A549 (cell line): ENCODE measurements at regions not wholly inside any gene's neighbourhood (a gene's known extent, or its start where the extent isn't known, plus 50 kb on each side); places are given as distances from the start of the nearest gene placed in this dataset.

Source experiments
- ATAC-seq, 2 experiments: fragments of 200-7000 bp in 1 of 2; fragments of >200 bp in 1 of 2; cut with Nextera tagmentation in 1 of 2; cut with Tn5 transposase in 1 of 2; 3 replicates each; pipeline versions ENCODE4 v1.8.0 to v1.9.1; 2018 to 2020; ENCODE audit warnings: mild to moderate bottlenecking in 1 of 2, moderate library complexity in 1 of 2
- CTCF ChIA-PET: fragments of 300-600 bp; sonication (Branson Sonifier 250); formaldehyde crosslinking; extraction: SDS; loops from one replicate; lab custom pipeline; 2021; ENCODE audit warnings: antibody characterized with exemption, inconsistent platforms; lab: Yijun Ruan, JAX
- POLR2A ChIA-PET: fragments of 350-600 bp; formaldehyde crosslinking; extraction: SDS; loops from one replicate; lab custom pipeline; 2021; ENCODE audit warnings: antibody characterized with exemption, inconsistent platforms; lab: Yijun Ruan, JAX
- DNase-seq, 2 experiments: peaks; one replicate each; pipeline versions ENCODE4 v3.0.0 to v3.0.0-alpha.2; 2011 to 2016; ENCODE audit warnings: low read depth in 1 of 2, low spot score in 1 of 2
- FAIRE-seq: peaks from 2 replicates; lab custom pipeline; 2011; peaks lifted over from hg19 to GRCh38; lab: Jason Lieb, UNC
- H3K27ac ChIP-seq, 2 experiments: fragments of >200 bp; sonication (Bioruptor Twin); formaldehyde crosslinking; 3 replicates each; pipeline ENCODE4 v1.5.1; 2016 to 2017
- H3K4me1 ChIP-seq: fragments of >200 bp; sonication (Bioruptor Twin); formaldehyde crosslinking; 3 replicates; pipeline ENCODE4 v1.6.1; 2016
- H3K4me2 ChIP-seq: fragments of >200 bp; sonication (Bioruptor Twin); formaldehyde crosslinking; 3 replicates; pipeline ENCODE4 v1.6.1; 2016
- H3K4me3 ChIP-seq: fragments of >200 bp; sonication (Bioruptor Twin); formaldehyde crosslinking; 3 replicates; pipeline ENCODE4 v1.5.1; 2016
- H3K9me3 ChIP-seq: fragments of >200 bp; sonication (Bioruptor Twin); formaldehyde crosslinking; 3 replicates; pipeline ENCODE4 v1.6.1; 2016
- ATOH8 ChIP-seq: fragments of 250-450 bp; sonication (Bioruptor Pico); IDR thresholded peaks from 2 replicates; pipeline ENCODE4 v1.5.0; 2020; ENCODE audit warnings: low read depth, mild to moderate bottlenecking, moderate library complexity
- BCL3 ChIP-seq: fragments of >200 bp; sonication (Bioruptor Twin); formaldehyde crosslinking; IDR thresholded peaks from 3 replicates; pipeline ENCODE4 v1.6.1; 2016
- BHLHE40 ChIP-seq: IDR thresholded peaks from 2 replicates; pipeline ENCODE4 v1.6.1; 2012; ENCODE audit warnings: low read depth, low read length, inconsistent platforms
- CBX2 ChIP-seq: fragments of 200-600 bp; sonication (generic); IDR thresholded peaks from 2 replicates; pipeline ENCODE4 v1.6.1; 2016; ENCODE audit warnings: low read depth, mild to moderate bottlenecking, borderline replicate concordance
- CHD2 ChIP-seq: fragments of 150-350 bp; IDR thresholded peaks from 2 replicates; pipeline ENCODE4 v1.6.1; 2014; ENCODE audit warnings: low read length; ENCODE audit not compliant: partially characterized antibody
- E2F6 ChIP-seq: IDR thresholded peaks from 2 replicates; pipeline ENCODE4 v1.6.1; 2012; ENCODE audit warnings: low read depth, borderline replicate concordance
- EHF ChIP-seq: fragments of 250-450 bp; sonication (Bioruptor Pico); IDR thresholded peaks from 2 replicates; pipeline ENCODE4 v1.5.0; 2020; ENCODE audit warnings: mild to moderate bottlenecking
- EHMT2 ChIP-seq: fragments of 200-600 bp; sonication (generic); IDR thresholded peaks from 2 replicates; pipeline ENCODE4 v1.6.1; 2016; ENCODE audit warnings: antibody characterized with exemption, low read depth, mild to moderate bottlenecking, moderate library complexity
- EP300 ChIP-seq, 2 experiments: fragments of >200 bp; sonication (Bioruptor Twin); formaldehyde crosslinking; IDR thresholded peaks; 2 replicates in 1 of 2; 3 replicates in 1 of 2; pipeline ENCODE4 v1.6.1; 2016 to 2017
- FOXS1 ChIP-seq: fragments of 250-450 bp; sonication (Bioruptor Pico); IDR thresholded peaks from 2 replicates; pipeline ENCODE4 v1.5.0; 2020; ENCODE audit warnings: mild to moderate bottlenecking, moderate library complexity
- GATA3 ChIP-seq: IDR thresholded peaks from 2 replicates; pipeline ENCODE4 v1.6.1; 2012; ENCODE audit warnings: borderline replicate concordance
- HDAC2 ChIP-seq: fragments of 200-600 bp; sonication (generic); IDR thresholded peaks from 2 replicates; pipeline ENCODE4 v1.6.1; 2016
- JUN ChIP-seq, 2 experiments: fragments of >200 bp; sonication (Bioruptor Twin); formaldehyde crosslinking; IDR thresholded peaks; 2 replicates in 1 of 2; 3 replicates in 1 of 2; pipeline ENCODE4 v1.6.1; 2016 to 2017
- KDM1A ChIP-seq: fragments of 200-600 bp; sonication (generic); IDR thresholded peaks from 2 replicates; pipeline ENCODE4 v1.6.1; 2016; ENCODE audit warnings: low read depth, mild to moderate bottlenecking
- KDM5A ChIP-seq: fragments of 200-600 bp; sonication (generic); IDR thresholded peaks from 2 replicates; pipeline ENCODE4 v1.6.1; 2016; ENCODE audit warnings: antibody characterized with exemption, mild to moderate bottlenecking
- MAFK ChIP-seq: fragments of 450-650 bp; IDR thresholded peaks from 2 replicates; pipeline ENCODE4 v1.6.1; 2014; ENCODE audit not compliant: partially characterized antibody
- MAX ChIP-seq: IDR thresholded peaks from 2 replicates; pipeline ENCODE4 v1.6.1; 2012
- MAZ ChIP-seq: fragments of 150-350 bp; IDR thresholded peaks from 2 replicates; pipeline ENCODE4 v1.6.1; 2014; ENCODE audit warnings: antibody characterized with exemption, low read depth, low read length, borderline replicate concordance
- MYC ChIP-seq: IDR thresholded peaks from 2 replicates; pipeline ENCODE4 v1.6.1; 2012; ENCODE audit warnings: mild to moderate bottlenecking, inconsistent platforms, low read length, improper control_type of control experiment, borderline replicate concordance
- NFE2L2 ChIP-seq: fragments of 150-350 bp; conservative IDR thresholded peaks from 2 replicates; pipeline ENCODE4 v1.6.1; 2014; ENCODE audit warnings: low read length
- NPAS2 ChIP-seq: fragments of 250-450 bp; sonication (Bioruptor Pico); IDR thresholded peaks from 2 replicates; pipeline ENCODE4 v1.8.0; 2022; ENCODE audit warnings: mild to moderate bottlenecking, moderate library complexity, borderline replicate concordance
- PBX3 ChIP-seq: IDR thresholded peaks from 2 replicates; pipeline ENCODE4 v1.6.1; 2012
- POLR2A ChIP-seq: IDR thresholded peaks from 2 replicates; pipeline ENCODE4 v1.6.1; 2012; ENCODE audit warnings: mild to moderate bottlenecking, low read length
- RARB ChIP-seq: fragments of 250-450 bp; sonication (Bioruptor Pico); IDR thresholded peaks from 2 replicates; pipeline ENCODE4 v1.8.0; 2021; ENCODE audit warnings: mild to moderate bottlenecking, moderate library complexity
- RNF2 ChIP-seq: fragments of 200-600 bp; sonication (generic); IDR thresholded peaks from 2 replicates; pipeline ENCODE4 v1.6.1; 2016; ENCODE audit warnings: low read depth, mild to moderate bottlenecking, antibody characterized with exemption, moderate library complexity, borderline replicate concordance
- TP53 ChIP-seq: fragments of 250-450 bp; sonication (Bioruptor Pico); IDR thresholded peaks from 2 replicates; pipeline ENCODE4 v1.5.0; 2021; ENCODE audit warnings: mild to moderate bottlenecking, moderate library complexity
- ZC3H11A ChIP-seq: fragments of 450-650 bp; IDR thresholded peaks from 2 replicates; pipeline ENCODE4 v1.6.1; 2014; ENCODE audit warnings: antibody characterized with exemption, mild to moderate bottlenecking
- ZFP36 ChIP-seq: fragments of 450-650 bp; IDR thresholded peaks from 2 replicates; pipeline ENCODE4 v1.6.1; 2014; ENCODE audit warnings: borderline replicate concordance; ENCODE audit not compliant: partially characterized antibody
- ZSCAN20 ChIP-seq: fragments of 250-450 bp; sonication (Bioruptor Pico); IDR thresholded peaks from 2 replicates; pipeline ENCODE4 v1.8.0; 2022; ENCODE audit warnings: mild to moderate bottlenecking, moderate library complexity
- WGBS: methylation state at CpG from one replicate; pipeline ENCODE4 v1.1.6; 2017; ENCODE audit errors: missing lambda C conversion rate; 5-methylcytosine and 5-hydroxymethylcytosine counted together
- TF ChIP-seq, protein P1 (sequence below): fragments of 150-350 bp; IDR thresholded peaks from 2 replicates; pipeline ENCODE4 v1.6.1; 2014; ENCODE audit warnings: low read depth, mild to moderate bottlenecking, low read length
- TF ChIP-seq, protein P2 (sequence below): fragments of 200-600 bp; sonication (generic); IDR thresholded peaks from 2 replicates; pipeline ENCODE4 v1.6.1; 2016; ENCODE audit warnings: antibody characterized with exemption, mild to moderate bottlenecking, moderate library complexity
- TF ChIP-seq, protein P3 (sequence below): fragments of >200 bp; sonication (Bioruptor Twin); formaldehyde crosslinking; IDR thresholded peaks from 2 replicates; pipeline ENCODE4 v1.6.1; 2016

DNA sequence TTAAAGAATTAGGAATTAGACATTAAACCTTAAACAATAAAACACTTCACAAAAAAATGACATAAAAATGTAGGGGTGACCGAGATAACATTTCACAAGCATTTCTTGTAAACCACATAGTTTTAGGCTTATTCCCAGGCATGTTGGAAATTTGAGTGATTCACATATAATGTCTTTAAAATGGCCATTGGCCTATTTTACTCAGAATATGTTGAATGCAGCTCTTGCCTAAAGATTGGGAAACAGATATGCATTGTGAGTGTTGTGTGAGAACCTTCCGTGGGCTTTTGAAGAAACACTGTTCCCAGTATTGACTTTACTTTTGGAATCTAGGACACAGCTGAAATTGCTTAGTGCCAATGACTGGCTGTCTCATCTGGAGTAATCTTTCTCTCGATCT, 79.6 kb downstream of the ARL5B start:
- WGBS: 38% methylated on average over 3 of the region's 3 CpGs
- DNase-seq (no peak), FAIRE-seq (no peak), ATAC-seq (no peak)
- no peaks in the 10 kb centered on the region; the same call in 2 of the 3 replicates for H3K9me3 ChIP-seq
- no peak overlapping the region for H3K4me3 ChIP-seq
- CTCF ChIA-PET: interaction anchor here (0.7 kb wide), 1 partner anchor 50 kb away, joined by 4 read pairs; no protein-coding TSS in a partner anchor
- TF ChIP-seq, protein P1, sequence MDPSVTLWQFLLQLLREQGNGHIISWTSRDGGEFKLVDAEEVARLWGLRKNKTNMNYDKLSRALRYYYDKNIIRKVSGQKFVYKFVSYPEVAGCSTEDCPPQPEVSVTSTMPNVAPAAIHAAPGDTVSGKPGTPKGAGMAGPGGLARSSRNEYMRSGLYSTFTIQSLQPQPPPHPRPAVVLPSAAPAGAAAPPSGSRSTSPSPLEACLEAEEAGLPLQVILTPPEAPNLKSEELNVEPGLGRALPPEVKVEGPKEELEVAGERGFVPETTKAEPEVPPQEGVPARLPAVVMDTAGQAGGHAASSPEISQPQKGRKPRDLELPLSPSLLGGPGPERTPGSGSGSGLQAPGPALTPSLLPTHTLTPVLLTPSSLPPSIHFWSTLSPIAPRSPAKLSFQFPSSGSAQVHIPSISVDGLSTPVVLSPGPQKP: no peak
- TF ChIP-seq RARB: no peak
- TF ChIP-seq MAFK: no peak
- TF ChIP-seq RNF2: no peak
- TF ChIP-seq GATA3: no peak
- no peak for TF ChIP-seq EHMT2
- no peak for TF ChIP-seq KDM5A
- no peak for TF ChIP-seq TP53 (CRISPR knock-in tag)
- no peak for TF ChIP-seq MYC
- TF ChIP-seq EP300 (IDR thresholded peaks at IDR 0.05): no peak
- TF ChIP-seq CHD2: no peak
- TF ChIP-seq ZFP36: no peak
- TF ChIP-seq MAZ: no peak
- TF ChIP-seq NPAS2 (CRISPR knock-in tag): no peak
- TF ChIP-seq EHF (CRISPR knock-in tag): no peak
- TF ChIP-seq, protein P2, sequence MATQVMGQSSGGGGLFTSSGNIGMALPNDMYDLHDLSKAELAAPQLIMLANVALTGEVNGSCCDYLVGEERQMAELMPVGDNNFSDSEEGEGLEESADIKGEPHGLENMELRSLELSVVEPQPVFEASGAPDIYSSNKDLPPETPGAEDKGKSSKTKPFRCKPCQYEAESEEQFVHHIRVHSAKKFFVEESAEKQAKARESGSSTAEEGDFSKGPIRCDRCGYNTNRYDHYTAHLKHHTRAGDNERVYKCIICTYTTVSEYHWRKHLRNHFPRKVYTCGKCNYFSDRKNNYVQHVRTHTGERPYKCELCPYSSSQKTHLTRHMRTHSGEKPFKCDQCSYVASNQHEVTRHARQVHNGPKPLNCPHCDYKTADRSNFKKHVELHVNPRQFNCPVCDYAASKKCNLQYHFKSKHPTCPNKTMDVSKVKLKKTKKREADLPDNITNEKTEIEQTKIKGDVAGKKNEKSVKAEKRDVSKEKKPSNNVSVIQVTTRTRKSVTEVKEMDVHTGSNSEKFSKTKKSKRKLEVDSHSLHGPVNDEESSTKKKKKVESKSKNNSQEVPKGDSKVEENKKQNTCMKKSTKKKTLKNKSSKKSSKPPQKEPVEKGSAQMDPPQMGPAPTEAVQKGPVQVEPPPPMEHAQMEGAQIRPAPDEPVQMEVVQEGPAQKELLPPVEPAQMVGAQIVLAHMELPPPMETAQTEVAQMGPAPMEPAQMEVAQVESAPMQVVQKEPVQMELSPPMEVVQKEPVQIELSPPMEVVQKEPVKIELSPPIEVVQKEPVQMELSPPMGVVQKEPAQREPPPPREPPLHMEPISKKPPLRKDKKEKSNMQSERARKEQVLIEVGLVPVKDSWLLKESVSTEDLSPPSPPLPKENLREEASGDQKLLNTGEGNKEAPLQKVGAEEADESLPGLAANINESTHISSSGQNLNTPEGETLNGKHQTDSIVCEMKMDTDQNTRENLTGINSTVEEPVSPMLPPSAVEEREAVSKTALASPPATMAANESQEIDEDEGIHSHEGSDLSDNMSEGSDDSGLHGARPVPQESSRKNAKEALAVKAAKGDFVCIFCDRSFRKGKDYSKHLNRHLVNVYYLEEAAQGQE: no peak
- no peak for TF ChIP-seq FOXS1 (CRISPR knock-in tag)
- no peak for TF ChIP-seq JUN (IDR thresholded peaks at IDR 0.05)
- TF ChIP-seq ZC3H11A: no peak
- TF ChIP-seq, protein P3, sequence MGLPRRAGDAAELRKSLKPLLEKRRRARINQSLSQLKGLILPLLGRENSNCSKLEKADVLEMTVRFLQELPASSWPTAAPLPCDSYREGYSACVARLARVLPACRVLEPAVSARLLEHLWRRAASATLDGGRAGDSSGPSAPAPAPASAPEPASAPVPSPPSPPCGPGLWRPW: no peak
- H3K27ac ChIP-seq: no peak overlapping the region
- no peaks in the 10 kb centered on the region for H3K4me1 ChIP-seq
- POLR2A ChIA-PET: no interaction called here
- no peak overlapping the region for H3K4me2 ChIP-seq

- H3K4me3 ChIP-seq: no peak overlapping the region
- no peaks in the 10 kb centered on the region; the same call in 2 of the 3 replicates for H3K9me3 ChIP-seq
- ATAC-seq: no peak
- TF ChIP-seq HDAC2 (no peak), BCL3 (no peak), CBX2 (no peak), KDM1A (no peak), E2F6 (no peak), EHF (CRISPR knock-in tag) (no peak), PBX3 (no peak), MAFK (no peak), ATOH8 (CRISPR knock-in tag) (no peak), NFE2L2 (no peak), RARB (no peak), MAX (no peak), BHLHE40 (no peak), POLR2A (no peak), MYC (no peak), ZSCAN20 (CRISPR knock-in tag) (no peak)
- DNase-seq: no peak
- POLR2A ChIA-PET: no interaction called here
- FAIRE-seq: no peak
- CTCF ChIA-PET: no interaction called here
- no peak overlapping the region for H3K4me2 ChIP-seq
- H3K27ac ChIP-seq: no peak overlapping the region
- H3K4me1 ChIP-seq: no peaks in the 10 kb centered on the region
These were observed 84.7 kb downstream of the ARL5B start for GRCh38 chr10:18743926-18744325.
